ENCODE measurements at regions not wholly inside any gene's neighbourhood (a gene's known extent, or its start where the extent isn't known, plus 50 kb on each side); places are given as distances from the start of the nearest gene placed in this dataset.

DNA sequence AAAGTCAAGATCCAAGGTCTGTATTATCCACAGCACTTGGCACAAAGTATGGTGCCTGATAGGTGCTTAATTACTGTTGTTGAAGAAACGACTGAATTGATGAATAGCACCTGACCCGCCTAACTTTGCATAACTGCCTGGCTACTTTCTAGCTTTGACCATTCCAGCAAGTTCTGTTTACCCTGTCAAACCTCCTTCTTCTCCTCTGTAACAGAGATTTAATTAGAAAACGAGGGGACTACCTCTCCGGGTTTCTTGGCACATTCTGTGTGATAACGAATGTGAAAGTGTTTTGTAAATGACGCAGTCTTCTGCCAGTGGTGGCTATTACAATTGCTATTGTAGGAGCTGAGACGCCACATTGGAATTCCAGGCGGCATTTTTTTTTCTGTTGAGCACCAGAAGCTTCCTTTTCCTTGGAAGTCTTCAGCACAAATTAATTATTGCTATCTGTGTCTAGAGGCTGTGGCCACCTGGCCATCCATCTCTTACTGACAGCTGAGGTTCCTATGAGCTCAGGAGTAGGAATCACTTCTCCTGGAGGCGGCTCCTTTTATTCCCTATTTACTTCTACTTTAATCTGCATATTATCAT lies 522.9 kb downstream of the HS3ST4 start:
- no peaks in the 10 kb centered on the region for H3K9me3 ChIP-seq (ENCODE audit: control insufficient read depth in 2 of 2, low read length in 2 of 2)
- H3K27ac ChIP-seq (ENCODE audit: low read depth in 2 of 2, low read length in 2 of 2): no peak overlapping the region
- no peak overlapping the region for H3K4me3 ChIP-seq (ENCODE audit: low read length in 2 of 2)
- no peaks in the 10 kb centered on the region for H3K4me1 ChIP-seq (ENCODE audit: control insufficient read depth in 2 of 2, insufficient read depth in 2 of 2, low read length in 2 of 2)
- H3K27me3 ChIP-seq (ENCODE audit: control insufficient read depth in 2 of 2, insufficient read depth in 2 of 2, low read length in 2 of 2): no peaks in the 10 kb centered on the region
- H3K9ac ChIP-seq (ENCODE audit: low read depth in 1 of 2, low read length in 2 of 2): no peak overlapping the region
- no peaks in the 10 kb centered on the region for H3K36me3 ChIP-seq (ENCODE audit: control insufficient read depth in 2 of 2, insufficient read depth in 2 of 2, low read length in 2 of 2)

DNA sequence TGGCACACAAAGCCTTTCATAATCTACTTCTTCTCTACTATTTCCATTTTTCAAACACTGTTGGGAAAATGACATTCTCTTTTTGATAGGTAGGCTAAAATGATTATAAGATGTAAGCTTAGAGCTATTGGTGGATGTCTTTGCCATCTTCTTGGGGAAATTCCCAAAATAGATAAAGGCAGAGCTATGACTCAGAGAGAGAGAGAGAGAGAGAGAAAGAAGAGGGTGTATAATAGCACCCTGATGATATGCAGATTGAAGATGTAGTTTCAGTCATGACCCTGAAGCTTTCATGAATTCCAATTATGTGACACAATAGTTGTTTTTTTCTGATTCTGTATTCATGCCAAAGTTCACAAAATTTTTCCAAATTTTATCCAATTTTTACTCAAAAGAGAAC lies 529.1 kb downstream of the HS3ST4 start:
- Histone ChIP-seq H3K4me1 (ENCODE audit: control insufficient read depth in 2 of 2, insufficient read depth in 2 of 2, low read length in 2 of 2) (no peaks in the 10 kb centered on the region), H3K36me3 (ENCODE audit: control insufficient read depth in 2 of 2, insufficient read depth in 2 of 2, low read length in 2 of 2) (no peaks in the 10 kb centered on the region), H3K27me3 (ENCODE audit: control insufficient read depth in 2 of 2, insufficient read depth in 2 of 2, low read length in 2 of 2) (no peaks in the 10 kb centered on the region), H3K27ac (ENCODE audit: low read depth in 2 of 2, low read length in 2 of 2) (no peak overlapping the region), H3K9me3 (ENCODE audit: control insufficient read depth in 2 of 2, low read length in 2 of 2) (no peaks in the 10 kb centered on the region), H3K4me3 (ENCODE audit: low read length in 2 of 2) (no peak overlapping the region), H3K9ac (ENCODE audit: low read depth in 1 of 2, low read length in 2 of 2) (no peak overlapping the region)

DNA sequence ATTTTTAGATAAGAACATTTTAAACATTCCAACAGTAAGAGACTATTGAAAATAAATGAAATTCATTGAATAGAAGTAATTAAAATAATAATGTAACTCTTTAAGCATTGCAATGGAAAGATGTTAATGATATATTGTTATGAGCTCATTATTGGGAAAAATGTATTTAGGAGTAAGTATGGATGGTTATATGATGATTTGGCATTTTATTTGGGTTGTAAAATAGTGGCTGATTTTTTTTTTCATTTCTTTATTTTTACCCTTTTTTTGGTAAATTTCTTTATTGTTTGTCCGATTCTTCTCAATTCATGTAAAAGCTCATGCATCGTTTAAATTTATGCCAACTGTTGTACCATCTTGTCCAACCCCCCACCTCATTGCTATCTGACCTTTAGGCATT lies 539.9 kb downstream of the HS3ST4 start:
- no peaks in the 10 kb centered on the region for H3K27me3 ChIP-seq (ENCODE audit: control insufficient read depth in 2 of 2, insufficient read depth in 2 of 2, low read length in 2 of 2)
- H3K9ac ChIP-seq (ENCODE audit: low read depth in 1 of 2, low read length in 2 of 2): no peak overlapping the region
- no peaks in the 10 kb centered on the region for H3K4me1 ChIP-seq (ENCODE audit: control insufficient read depth in 2 of 2, insufficient read depth in 2 of 2, low read length in 2 of 2)
- no peaks in the 10 kb centered on the region for H3K36me3 ChIP-seq (ENCODE audit: control insufficient read depth in 2 of 2, insufficient read depth in 2 of 2, low read length in 2 of 2)
- no peaks in the 10 kb centered on the region for H3K9me3 ChIP-seq (ENCODE audit: control insufficient read depth in 2 of 2, low read length in 2 of 2)
- no peak overlapping the region for H3K4me3 ChIP-seq (ENCODE audit: low read length in 2 of 2)
- H3K27ac ChIP-seq (ENCODE audit: low read depth in 2 of 2, low read length in 2 of 2): no peak overlapping the region

DNA sequence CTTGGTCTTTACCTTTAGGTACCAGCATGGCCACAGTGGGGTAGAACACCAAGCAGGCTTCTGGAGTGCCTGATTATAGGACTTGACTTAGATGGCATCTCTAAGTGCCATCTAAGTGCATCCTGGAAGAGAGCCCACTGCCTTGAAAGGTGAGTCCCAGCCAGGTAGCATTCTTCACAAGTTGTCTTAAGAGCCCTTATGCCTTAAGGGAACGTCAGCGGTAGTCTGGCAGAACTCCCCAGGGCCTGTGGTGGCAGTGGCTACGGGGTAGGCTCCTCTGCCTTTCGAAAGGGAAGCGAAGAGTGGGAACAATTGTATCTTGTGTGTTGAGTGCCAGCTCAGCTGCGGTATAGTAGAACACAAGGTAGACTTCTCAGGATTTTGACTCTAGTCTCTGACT lies 549.0 kb downstream of the HS3ST4 start:
- Histone ChIP-seq H3K27ac (ENCODE audit: low read depth in 2 of 2, low read length in 2 of 2) (no peak overlapping the region), H3K27me3 (ENCODE audit: control insufficient read depth in 2 of 2, insufficient read depth in 2 of 2, low read length in 2 of 2) (no peaks in the 10 kb centered on the region), H3K4me3 (ENCODE audit: low read length in 2 of 2) (no peak overlapping the region)

DNA sequence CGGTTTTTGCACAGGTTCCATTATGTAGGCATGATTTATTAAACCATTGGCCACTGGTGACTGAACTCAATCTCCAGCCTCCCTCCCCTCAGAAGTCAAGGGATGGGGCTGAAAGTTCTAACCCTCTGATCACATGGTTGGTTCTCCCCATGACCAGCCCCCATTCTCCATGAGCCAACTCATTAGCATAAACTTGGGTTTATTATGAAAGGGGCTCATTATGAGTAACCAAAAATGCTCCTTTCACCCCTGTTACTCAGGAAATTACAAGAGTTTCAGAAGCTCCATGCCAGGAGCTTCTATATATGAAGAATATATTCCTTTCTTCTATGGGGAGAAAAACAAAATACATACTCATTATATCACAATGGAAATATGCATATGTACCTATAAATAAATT lies 555.3 kb downstream of the HS3ST4 start:
- H3K9ac ChIP-seq (ENCODE audit: low read depth in 1 of 2, low read length in 2 of 2): no peak overlapping the region
- H3K4me1 ChIP-seq (ENCODE audit: control insufficient read depth in 2 of 2, insufficient read depth in 2 of 2, low read length in 2 of 2): no peaks in the 10 kb centered on the region
- no peaks in the 10 kb centered on the region for H3K27me3 ChIP-seq (ENCODE audit: control insufficient read depth in 2 of 2, insufficient read depth in 2 of 2, low read length in 2 of 2)
- no peak overlapping the region for H3K4me3 ChIP-seq (ENCODE audit: low read length in 2 of 2)
- H3K27ac ChIP-seq (ENCODE audit: low read depth in 2 of 2, low read length in 2 of 2): no peak overlapping the region
- no peaks in the 10 kb centered on the region for H3K36me3 ChIP-seq (ENCODE audit: control insufficient read depth in 2 of 2, insufficient read depth in 2 of 2, low read length in 2 of 2)
- no peaks in the 10 kb centered on the region for H3K9me3 ChIP-seq (ENCODE audit: control insufficient read depth in 2 of 2, low read length in 2 of 2)

More for the DNA sequence above, 549.0 kb downstream of the HS3ST4 start:
- Histone ChIP-seq H3K36me3 (ENCODE audit: control insufficient read depth in 2 of 2, insufficient read depth in 2 of 2, low read length in 2 of 2) (no peaks in the 10 kb centered on the region), H3K4me1 (ENCODE audit: control insufficient read depth in 2 of 2, insufficient read depth in 2 of 2, low read length in 2 of 2) (no peaks in the 10 kb centered on the region), H3K9me3 (ENCODE audit: control insufficient read depth in 2 of 2, low read length in 2 of 2) (peaks cover 0 to 2% of the 10 kb centered on the region in 2 donors), H3K9ac (ENCODE audit: low read depth in 1 of 2, low read length in 2 of 2) (no peak overlapping the region)

DNA sequence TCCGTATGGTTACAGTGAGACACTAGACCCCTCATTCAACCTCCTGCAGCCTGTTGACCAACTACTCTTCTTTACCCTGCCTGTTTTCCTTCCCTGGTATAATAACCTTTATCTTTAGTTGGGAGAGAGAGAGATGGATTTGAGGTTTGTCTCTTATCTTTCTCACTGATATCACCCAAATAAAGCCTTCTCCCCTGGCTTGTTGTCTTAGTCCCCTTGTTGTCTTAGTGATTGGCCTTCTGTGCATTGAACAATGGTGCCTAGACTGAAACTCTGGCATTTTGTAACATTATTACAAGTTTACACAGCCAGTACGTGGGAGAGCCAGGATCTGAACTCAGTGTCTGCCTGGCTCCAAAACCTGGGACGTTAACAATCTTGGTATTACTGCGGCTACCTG lies 560.8 kb downstream of the HS3ST4 start:
- Histone ChIP-seq H3K27me3 (ENCODE audit: control insufficient read depth in 2 of 2, insufficient read depth in 2 of 2, low read length in 2 of 2) (no peaks in the 10 kb centered on the region), H3K4me3 (ENCODE audit: low read length in 2 of 2) (no peak overlapping the region), H3K9ac (ENCODE audit: low read depth in 1 of 2, low read length in 2 of 2) (no peak overlapping the region), H3K27ac (ENCODE audit: low read depth in 2 of 2, low read length in 2 of 2) (no peak overlapping the region), H3K4me1 (ENCODE audit: control insufficient read depth in 2 of 2, insufficient read depth in 2 of 2, low read length in 2 of 2) (no peaks in the 10 kb centered on the region), H3K9me3 (ENCODE audit: control insufficient read depth in 2 of 2, low read length in 2 of 2) (no peaks in the 10 kb centered on the region), H3K36me3 (ENCODE audit: control insufficient read depth in 2 of 2, insufficient read depth in 2 of 2, low read length in 2 of 2) (no peaks in the 10 kb centered on the region)

DNA sequence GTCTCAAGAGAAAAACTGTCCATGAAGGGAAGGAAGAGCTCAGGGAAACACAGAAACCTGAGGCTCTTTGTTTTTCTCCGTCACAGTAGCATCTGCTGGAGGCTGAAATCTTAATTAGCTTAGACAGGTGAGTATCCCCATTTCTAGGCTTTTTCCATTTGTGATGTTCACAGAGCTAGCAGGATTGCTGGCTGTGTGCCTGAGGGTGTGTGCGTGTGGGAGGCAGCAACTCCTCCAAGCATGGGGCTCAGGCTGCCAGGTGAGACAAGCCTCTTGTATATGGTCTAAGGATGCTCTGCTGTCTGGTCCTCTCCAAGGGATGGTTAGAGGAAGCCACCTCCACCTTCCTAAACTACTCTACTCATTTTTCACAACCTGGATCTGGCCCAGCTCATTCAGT lies 569.9 kb downstream of the HS3ST4 start:
- Histone ChIP-seq H3K9me3 (ENCODE audit: control insufficient read depth in 2 of 2, low read length in 2 of 2) (no peaks in the 10 kb centered on the region), H3K4me1 (ENCODE audit: control insufficient read depth in 2 of 2, insufficient read depth in 2 of 2, low read length in 2 of 2) (no peaks in the 10 kb centered on the region), H3K27me3 (ENCODE audit: control insufficient read depth in 2 of 2, insufficient read depth in 2 of 2, low read length in 2 of 2) (no peaks in the 10 kb centered on the region), H3K4me3 (ENCODE audit: low read length in 2 of 2) (no peak overlapping the region), H3K27ac (ENCODE audit: low read depth in 2 of 2, low read length in 2 of 2) (no peak overlapping the region), H3K36me3 (ENCODE audit: control insufficient read depth in 2 of 2, insufficient read depth in 2 of 2, low read length in 2 of 2) (no peaks in the 10 kb centered on the region), H3K9ac (ENCODE audit: low read depth in 1 of 2, low read length in 2 of 2) (no peak overlapping the region)

DNA sequence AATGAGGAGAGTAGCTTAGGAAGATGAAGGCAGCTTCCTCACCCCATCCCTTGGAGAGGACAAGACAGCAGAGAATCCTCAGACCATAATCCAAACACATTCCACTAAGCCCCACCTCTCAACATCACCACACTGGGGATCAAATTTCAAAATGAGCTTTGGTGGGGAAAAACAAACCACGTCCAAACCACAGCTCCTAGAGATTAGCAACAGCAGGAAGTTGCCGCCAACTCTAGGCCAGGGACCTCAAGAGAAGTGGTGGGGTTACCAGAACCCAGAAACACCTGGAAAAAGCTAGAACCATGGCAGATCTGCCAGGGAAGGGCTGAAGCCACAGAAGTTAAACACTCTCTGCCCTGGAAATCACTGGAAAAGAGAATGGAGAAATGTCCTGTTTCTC lies 571.6 kb downstream of the HS3ST4 start:
- Histone ChIP-seq H3K9ac (ENCODE audit: low read depth in 1 of 2, low read length in 2 of 2) (no peak overlapping the region), H3K27ac (ENCODE audit: low read depth in 2 of 2, low read length in 2 of 2) (no peak overlapping the region)

DNA sequence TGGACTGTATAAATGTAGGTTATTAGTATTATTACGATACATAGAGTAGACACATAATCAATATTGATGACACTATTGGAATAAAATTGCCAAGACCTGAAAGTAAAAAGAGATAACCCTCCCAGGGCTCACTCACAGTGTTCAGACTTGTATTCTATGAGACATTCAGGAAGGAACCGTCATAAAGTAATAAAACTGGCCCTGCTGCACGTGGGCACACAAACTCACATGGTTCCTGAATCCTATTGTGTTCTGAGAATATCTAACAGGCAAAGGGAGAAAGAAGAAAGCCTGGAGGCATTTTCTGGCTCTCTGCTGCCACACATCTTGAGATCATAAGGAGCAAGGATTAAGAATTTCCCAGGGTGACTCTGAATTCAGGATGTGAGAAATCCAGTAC lies 575.9 kb downstream of the HS3ST4 start:
- H3K9ac ChIP-seq (ENCODE audit: low read depth in 1 of 2, low read length in 2 of 2): no peak overlapping the region
- no peak overlapping the region for H3K27ac ChIP-seq (ENCODE audit: low read depth in 2 of 2, low read length in 2 of 2)
- no peak overlapping the region for H3K4me3 ChIP-seq (ENCODE audit: low read length in 2 of 2)
- H3K27me3 ChIP-seq (ENCODE audit: control insufficient read depth in 2 of 2, insufficient read depth in 2 of 2, low read length in 2 of 2): no peaks in the 10 kb centered on the region
- no peaks in the 10 kb centered on the region for H3K9me3 ChIP-seq (ENCODE audit: control insufficient read depth in 2 of 2, low read length in 2 of 2)
- H3K36me3 ChIP-seq (ENCODE audit: control insufficient read depth in 2 of 2, insufficient read depth in 2 of 2, low read length in 2 of 2): no peaks in the 10 kb centered on the region
- no peaks in the 10 kb centered on the region for H3K4me1 ChIP-seq (ENCODE audit: control insufficient read depth in 2 of 2, insufficient read depth in 2 of 2, low read length in 2 of 2)

More for the DNA sequence above, 571.6 kb downstream of the HS3ST4 start:
- no peaks in the 10 kb centered on the region for H3K27me3 ChIP-seq (ENCODE audit: control insufficient read depth in 2 of 2, insufficient read depth in 2 of 2, low read length in 2 of 2)
- no peaks in the 10 kb centered on the region for H3K4me1 ChIP-seq (ENCODE audit: control insufficient read depth in 2 of 2, insufficient read depth in 2 of 2, low read length in 2 of 2)
- H3K9me3 ChIP-seq (ENCODE audit: control insufficient read depth in 2 of 2, low read length in 2 of 2): no peaks in the 10 kb centered on the region
- H3K4me3 ChIP-seq (ENCODE audit: low read length in 2 of 2): no peak overlapping the region
- no peaks in the 10 kb centered on the region for H3K36me3 ChIP-seq (ENCODE audit: control insufficient read depth in 2 of 2, insufficient read depth in 2 of 2, low read length in 2 of 2)

DNA sequence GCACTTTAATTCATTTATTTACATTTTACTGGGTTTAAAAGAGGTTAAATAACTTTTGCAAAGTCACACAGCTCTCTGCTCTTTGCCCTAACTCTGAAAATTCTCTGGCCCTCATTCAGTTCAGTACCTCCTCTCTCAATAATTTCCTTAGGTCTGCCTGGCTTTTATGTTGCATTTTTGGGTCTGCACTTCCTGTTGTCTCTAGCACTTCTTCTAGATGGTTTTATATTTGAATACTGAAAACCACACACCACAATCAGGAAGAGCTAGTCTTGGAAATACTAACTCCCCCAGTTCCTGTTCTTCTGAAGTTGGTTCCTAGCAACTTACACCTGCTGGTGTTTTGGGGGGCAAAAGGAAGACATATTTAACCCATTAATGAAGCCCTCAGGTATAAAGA lies 577.9 kb downstream of the HS3ST4 start:
- Histone ChIP-seq H3K9me3 (ENCODE audit: control insufficient read depth in 2 of 2, low read length in 2 of 2) (no peaks in the 10 kb centered on the region), H3K27ac (ENCODE audit: low read depth in 2 of 2, low read length in 2 of 2) (no peak overlapping the region), H3K9ac (ENCODE audit: low read depth in 1 of 2, low read length in 2 of 2) (no peak overlapping the region), H3K4me3 (ENCODE audit: low read length in 2 of 2) (no peak overlapping the region), H3K27me3 (ENCODE audit: control insufficient read depth in 2 of 2, insufficient read depth in 2 of 2, low read length in 2 of 2) (no peaks in the 10 kb centered on the region), H3K36me3 (ENCODE audit: control insufficient read depth in 2 of 2, insufficient read depth in 2 of 2, low read length in 2 of 2) (no peaks in the 10 kb centered on the region), H3K4me1 (ENCODE audit: control insufficient read depth in 2 of 2, insufficient read depth in 2 of 2, low read length in 2 of 2) (no peaks in the 10 kb centered on the region)

DNA sequence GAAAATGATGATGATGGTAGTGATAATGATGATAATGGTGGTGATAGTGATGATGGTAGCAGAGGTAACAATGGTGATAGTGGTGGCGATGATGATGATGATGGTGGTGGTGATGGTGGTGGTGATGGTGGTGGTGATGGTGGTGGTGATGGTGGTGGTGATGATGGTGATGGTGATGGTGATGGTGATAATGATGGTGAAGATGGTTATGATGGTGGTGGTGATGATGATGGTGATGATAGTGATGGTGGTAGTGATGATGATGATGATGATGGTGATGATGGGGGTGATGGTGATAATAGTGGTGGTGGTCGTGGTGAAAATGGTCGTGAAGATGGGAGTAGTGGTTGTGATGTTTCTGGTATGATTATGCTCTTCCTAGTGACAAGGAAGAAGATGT lies 581.8 kb downstream of the HS3ST4 start:
- Histone ChIP-seq H3K9me3 (ENCODE audit: control insufficient read depth in 2 of 2, low read length in 2 of 2) (no peaks in the 10 kb centered on the region), H3K27ac (ENCODE audit: low read depth in 2 of 2, low read length in 2 of 2) (no peak overlapping the region), H3K36me3 (ENCODE audit: control insufficient read depth in 2 of 2, insufficient read depth in 2 of 2, low read length in 2 of 2) (no peaks in the 10 kb centered on the region), H3K27me3 (ENCODE audit: control insufficient read depth in 2 of 2, insufficient read depth in 2 of 2, low read length in 2 of 2) (no peaks in the 10 kb centered on the region), H3K4me1 (ENCODE audit: control insufficient read depth in 2 of 2, insufficient read depth in 2 of 2, low read length in 2 of 2) (no peaks in the 10 kb centered on the region), H3K4me3 (ENCODE audit: low read length in 2 of 2) (no peak overlapping the region), H3K9ac (ENCODE audit: low read depth in 1 of 2, low read length in 2 of 2) (no peak overlapping the region)

All from mucosa of rectum (tissue), 2 donors.